Left ventricle myocardium superior (tissue), 1 donor: ENCODE measurements at regions not wholly inside any gene's neighbourhood (a gene's known extent, or its start where the extent isn't known, plus 50 kb on each side); places are given as distances from the start of the nearest gene placed in this dataset.

Experiments used
- ATAC-seq: fragments of 200-7000 bp; cut with Tn5 transposase; one replicate; pipeline ENCODE4 v1.9.1; 2020; ENCODE audit warnings: mild to moderate bottlenecking, moderate library complexity
- DNase-seq: peaks from one replicate; pipeline ENCODE4 v3.0.0-alpha.2; 2020
- intact Hi-C: fragments of 100-400 bp; cut with micrococcal nuclease; formaldehyde crosslinking; loops from one replicate; pipeline ENCODE4 v1.11.0; 2022
- donor health status: DM: no; HTN: yes; CAD: no; lungs with severe emphysema.

DNA sequence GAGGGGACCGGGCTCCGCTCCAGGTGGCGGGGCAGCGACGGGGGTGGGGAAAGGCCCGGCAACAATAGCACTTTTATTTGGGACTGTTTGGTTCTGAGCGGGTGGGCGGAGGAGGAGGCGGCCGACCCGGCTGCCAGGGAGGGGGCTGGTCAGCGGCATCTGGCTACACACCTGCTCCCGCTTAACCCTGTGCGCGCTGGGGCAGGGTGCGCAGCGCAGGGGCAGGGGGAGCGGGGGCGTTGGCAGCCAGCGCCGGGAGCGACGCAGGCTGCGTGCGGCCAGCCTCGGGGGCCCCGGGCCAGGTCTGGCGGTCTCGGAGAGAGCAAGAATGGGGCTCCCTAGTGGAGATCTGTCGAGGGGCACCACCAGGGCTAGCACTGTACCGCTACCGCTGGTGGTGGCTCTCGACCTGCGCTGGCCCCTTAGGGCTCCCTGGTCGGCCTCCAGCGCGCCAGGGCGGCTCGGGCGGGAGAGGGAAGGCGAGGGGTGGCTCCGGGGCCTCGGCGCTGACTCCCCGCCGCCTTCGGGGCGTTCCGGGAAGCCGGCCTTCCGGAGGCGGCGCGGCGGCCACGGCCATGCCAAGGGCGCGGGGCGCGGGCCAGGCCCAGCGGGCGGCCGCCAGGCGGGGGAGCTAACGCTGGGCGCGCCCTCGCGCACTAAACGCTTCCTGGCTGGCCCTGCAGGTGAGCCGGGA, 92.4 kb downstream of the NCR2 start:
- DNase-seq: peak; percentile 76
- intact Hi-C loops: no loop called here
- peak; percentile 87 for ATAC-seq

DNA sequence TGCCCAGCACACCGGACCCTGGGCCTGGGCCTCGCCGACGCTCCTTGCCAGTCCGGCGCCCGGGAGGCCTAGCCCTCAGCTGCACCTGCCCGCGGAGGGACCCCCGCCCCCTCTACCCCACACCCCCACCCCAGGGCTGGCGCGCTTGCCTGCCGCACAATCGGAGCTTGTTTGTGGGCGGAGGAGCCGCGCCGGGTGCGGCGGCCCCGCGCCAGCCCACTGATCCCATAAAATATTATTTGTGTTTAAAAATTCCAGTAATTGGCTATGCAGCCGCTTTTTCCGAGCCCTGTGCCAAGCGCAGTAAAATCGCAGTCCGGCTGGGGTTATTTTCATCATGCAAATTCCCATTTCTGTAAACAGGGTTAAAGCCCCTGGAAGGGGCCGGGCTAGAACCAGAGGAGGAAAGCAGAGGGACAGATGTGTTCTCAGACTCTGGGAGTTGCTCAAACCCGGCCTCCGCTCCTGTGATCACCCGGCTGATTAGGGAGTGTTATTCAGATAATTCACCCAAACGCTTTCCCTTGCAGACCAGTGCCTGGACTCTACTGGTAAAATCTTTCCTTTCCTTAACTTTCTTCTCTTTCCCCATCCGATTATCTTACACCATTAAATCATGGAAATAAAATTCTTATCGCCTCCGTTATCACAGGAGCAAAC, 93.1 kb downstream of the NCR2 start:
- ATAC-seq: peak; percentile 6
- no peak for DNase-seq
- intact Hi-C loops: no loop called here

DNA sequence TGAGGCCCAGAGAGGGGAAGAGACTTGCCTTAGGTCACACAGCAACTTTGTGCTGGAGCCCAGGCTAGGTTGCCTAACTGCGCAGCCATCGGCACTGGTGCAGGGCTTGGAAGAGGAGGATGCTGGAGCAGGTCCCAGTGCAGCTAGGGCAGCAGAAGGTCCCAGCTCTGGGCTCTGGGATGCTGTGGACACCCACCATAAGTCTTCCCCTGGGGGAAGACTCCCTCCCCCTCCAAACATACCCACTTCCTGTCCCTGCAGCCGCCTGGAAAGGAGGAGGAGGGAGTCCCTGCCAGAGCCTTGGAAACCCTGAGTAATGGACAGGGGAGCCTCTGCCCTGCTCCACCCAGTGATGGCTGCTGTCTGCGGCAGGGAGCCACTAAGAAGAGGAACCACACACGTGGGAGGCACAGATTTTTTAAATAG, 93.6 kb downstream of the NCR2 start:
- peak; percentile 49 for DNase-seq
- peak; percentile 56 for ATAC-seq
- intact Hi-C loops: no loop called here

DNA sequence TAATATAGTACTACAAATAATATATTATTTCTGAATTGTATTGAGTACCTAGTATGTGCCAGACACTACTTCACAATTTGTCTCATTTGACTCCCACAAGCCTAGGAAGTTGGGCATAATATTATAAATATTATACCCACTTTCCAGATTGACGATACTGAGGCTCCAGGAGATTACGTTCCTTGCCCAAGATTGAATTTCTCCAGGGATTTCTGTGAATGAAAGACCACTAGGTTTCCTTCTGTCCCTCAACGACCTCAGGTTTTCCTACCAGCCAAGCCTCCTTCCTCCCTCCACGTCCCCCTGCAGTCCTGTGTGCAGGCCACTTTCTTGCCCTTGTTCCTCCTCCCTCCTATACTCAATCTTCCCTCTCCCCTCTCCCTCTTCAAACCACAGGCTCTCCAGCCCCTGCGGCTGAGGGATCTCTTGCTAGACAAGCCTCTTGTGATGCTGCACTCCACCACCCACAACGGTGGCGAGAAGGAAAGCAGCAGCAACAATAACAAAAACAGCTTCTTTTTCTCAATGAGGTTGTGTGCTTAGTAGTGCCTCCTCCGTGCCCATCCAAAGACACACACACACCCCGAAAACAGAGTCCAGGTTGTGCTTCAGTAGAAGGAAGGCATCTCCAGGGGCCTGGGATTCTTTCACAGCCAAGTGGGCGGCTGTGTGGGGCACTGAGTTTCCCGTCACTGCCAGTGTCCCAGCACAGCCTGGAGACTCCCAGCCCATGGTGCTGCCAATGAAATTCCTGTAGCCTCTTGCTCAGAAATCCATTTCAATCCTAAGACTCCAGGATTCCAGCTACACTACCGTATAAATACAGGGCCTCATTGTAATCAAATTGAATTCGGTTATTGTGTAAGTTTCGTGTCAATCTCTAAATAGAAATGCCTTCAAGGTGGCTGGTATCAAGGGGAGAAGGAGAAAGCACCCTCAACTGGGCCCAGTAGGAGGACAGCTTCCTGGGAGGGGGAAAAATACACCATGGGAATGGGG, 94.4 kb downstream of the NCR2 start:
- intact Hi-C loops: no loop called here
- DNase-seq (no peak), ATAC-seq (no peak)

GRCh38 chr6:41430875-41431274, 95.5 kb downstream of the NCR2 start:
- ATAC-seq (no peak), DNase-seq (no peak)
- intact Hi-C loops: no loop called here

GRCh38 chr6:41432280-41432679, 96.9 kb downstream of the NCR2 start:
- no peak for DNase-seq
- no peak for ATAC-seq
- intact Hi-C loops: no loop called here

DNA sequence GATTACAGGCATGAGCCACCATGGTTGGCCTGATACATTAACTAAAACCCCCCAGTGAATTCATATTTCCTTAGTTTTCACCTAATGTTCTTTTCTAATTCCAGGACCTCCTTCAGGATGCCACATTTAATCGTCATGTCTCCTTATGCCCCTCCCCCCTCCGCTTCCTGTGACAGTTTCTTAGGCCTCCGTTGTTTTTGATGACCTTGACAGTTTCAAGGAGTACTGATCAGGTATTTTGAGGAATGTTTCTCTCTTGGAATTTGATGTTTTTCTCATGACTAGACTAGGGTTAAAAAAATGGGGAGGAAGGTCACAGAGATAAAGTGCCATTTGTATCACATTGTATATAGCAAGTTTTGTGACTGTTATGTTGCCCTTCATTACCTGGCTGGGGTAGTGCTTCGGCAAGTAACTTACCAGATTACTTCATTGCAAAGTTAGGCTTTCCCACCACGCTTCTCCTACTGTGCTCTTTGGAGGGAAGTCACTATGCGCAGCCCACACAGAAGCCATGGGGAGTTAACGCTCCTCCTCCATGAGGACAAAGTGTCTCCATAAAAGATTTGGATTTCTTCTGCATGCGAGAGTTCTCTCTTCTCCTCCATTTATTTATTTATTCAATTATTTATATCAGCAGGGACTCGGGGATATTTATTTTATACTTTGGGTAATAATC, 99.5 kb downstream of the NCR2 start:
- intact Hi-C loops: no loop called here
- DNase-seq: no peak
- no peak for ATAC-seq

DNA sequence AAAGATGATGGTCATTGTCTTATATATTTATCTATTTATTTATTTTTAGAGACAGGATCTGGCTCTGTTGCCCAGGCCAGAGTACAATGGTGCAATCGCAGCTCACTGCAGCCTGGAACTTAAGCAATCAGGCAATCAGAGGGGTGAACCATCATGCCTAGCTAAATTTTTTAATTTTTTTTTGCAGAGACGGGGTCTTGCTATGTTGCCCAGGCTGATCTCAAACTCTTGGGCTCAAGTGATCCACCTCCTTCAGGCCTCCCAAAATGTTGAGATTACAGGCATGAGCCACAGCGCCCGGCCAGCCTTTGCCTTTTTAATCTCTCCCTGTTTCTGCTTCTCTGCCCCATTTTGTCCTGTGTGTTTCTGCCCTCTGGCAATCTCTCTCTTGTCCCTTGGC, 102.2 kb downstream of the NCR2 start:
- DNase-seq (no peak), ATAC-seq (no peak)
- intact Hi-C loops: no loop called here

DNA sequence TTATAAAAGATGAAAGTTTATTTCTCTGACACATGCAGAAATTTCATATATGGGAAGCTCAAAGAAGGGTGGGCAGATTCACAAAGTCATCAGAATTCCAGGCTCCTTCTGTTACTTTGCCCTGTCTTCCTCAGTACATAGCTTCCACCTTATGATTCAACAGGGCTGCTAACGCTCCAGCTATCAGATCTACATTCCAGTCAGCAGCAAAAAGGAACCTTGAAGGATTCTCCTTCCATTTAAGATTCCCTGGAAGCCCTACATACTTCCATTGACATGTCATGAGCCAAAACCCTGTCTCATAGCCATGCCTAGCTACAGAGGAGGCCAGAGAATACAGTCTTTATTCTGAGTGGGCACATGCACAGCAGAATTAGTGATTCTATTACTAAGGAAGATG, 103.3 kb downstream of the NCR2 start:
- intact Hi-C loops: no loop called here
- DNase-seq (no peak), ATAC-seq (no peak)

- DNase-seq (no peak), ATAC-seq (no peak)
- intact Hi-C loops: no loop called here
Observed at GRCh38 chr6:41439524-41440418, 104.4 kb downstream of the NCR2 start.

DNA sequence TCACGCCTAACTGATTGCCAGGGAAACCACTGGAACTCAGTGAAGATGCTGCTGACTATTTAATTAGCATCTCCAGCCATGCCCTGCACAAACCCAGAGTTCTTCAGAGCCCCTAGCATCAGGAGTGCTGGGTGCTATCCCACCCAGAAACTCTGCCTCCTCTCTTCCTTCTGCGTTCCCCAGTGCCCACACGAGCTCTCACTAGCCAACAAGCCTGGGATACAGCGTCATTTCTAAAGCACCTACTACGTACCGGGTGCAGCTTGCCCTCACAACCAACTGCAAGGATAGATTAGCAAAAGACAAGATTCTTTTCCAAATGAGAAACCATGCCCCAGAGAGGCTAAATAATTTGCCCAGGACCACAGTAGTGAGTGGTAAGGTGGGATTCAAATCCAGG, 105.2 kb upstream of the FOXP4 start:
- DNase-seq (no peak), ATAC-seq (no peak)
- intact Hi-C loops: no loop called here

DNA sequence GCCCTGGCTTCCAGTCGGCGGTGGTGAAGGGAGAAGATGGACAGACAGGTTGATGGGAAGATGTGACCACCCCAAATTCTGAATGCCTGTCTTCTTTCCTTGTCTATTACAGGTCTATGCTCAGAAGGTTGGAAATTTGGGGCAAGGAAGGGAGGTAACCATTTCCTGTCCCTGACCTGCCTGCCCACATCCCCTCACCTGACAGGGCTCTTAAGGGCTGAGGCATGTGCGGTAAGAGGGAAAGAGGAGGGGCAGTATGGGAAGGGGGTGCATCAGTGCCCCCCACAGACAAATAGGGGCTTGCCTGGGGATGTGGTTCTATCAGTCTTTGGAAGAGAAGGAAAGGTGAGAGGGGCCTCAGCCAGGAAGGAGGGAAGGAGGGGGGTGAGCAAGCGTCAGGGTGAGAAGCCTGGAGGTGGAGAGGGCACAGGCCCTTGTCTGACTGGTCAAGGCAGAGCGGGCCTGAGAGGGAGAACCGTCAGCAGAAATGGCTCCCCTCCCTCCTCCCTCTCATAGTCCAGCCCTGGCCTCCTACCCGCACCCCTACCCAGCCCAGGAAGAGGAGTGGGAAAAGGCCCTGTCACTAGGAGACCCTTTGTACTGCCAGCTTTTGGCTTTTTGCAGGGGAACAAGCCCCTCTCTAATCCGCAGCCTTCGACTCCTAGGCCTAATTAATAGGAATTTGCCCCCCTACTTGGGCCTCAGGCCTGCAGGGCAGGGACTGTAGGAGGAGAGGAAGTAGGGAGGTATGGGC, 104.4 kb upstream of the FOXP4 start:
- ATAC-seq: no peak
- intact Hi-C loops: no loop called here
- DNase-seq: no peak

DNA sequence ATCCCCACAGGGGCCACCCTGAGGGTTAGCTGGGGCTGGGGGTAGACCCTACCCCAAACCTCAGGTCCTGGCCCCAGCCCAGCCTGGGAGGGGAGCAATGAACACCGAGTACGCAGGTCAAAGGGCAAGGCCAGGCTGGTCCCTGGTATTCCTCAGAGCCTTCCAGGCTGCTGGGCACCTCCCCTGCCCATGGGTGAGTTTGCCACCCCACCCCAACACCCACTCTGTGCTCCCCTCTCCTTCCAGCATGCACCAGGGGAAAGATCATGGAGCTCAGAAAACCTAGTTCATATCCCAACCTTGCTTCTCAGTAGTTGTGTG, 103.9 kb upstream of the FOXP4 start:
- DNase-seq (no peak), ATAC-seq (no peak)
- intact Hi-C loops: no loop called here

GRCh38 chr6:41442800-41443501, 103.2 kb upstream of the FOXP4 start:
- ATAC-seq: peak; percentile 79
- intact Hi-C loops: no loop called here
- peak; percentile 67 for DNase-seq

DNA sequence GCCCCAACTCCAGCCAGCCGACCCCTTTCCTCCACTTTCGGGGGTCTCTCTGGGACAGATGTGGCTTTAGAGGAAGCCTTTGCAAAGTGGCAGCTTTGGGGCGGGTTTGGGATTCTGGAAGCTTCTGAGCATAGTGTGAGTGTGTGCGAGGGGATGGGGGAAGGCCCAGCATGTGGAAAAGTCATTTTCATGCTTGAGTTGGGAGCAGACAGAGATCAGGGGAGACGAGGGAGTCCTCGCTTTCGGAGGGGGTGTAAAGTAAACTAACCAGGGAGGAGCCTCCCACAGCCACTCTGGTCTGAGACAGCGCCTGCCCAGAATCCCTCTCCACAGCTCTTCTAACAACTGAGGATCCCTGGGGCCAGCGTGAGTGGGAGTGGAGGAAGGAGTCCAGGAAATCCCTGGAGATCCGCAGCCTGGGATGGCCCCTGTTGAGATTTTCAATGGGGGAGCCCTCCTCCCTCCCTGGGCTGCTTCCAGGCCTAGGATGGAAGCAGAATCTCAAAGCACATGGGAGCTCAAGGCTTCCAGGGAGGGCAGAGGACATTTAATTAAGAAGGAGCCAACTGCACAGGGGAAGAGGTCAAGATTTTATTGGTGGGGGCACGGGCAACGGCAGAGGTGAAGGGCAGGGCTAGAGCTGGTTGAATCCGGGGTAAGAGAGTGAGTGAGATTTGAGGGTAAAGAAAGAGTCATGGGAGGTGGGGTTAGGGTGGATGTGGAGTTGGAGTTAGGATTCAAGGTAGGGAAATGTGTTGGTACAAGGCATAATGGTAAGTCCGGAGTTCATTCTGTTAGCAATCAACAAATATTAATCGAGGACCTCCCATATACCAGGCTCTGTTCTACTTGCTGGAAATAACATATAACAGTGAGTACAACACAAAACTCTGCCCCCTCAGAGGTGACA, 102.3 kb upstream of the FOXP4 start:
- peak; percentile 82 for ATAC-seq
- DNase-seq: peak; percentile 61
- intact Hi-C loops: no loop called here

DNA sequence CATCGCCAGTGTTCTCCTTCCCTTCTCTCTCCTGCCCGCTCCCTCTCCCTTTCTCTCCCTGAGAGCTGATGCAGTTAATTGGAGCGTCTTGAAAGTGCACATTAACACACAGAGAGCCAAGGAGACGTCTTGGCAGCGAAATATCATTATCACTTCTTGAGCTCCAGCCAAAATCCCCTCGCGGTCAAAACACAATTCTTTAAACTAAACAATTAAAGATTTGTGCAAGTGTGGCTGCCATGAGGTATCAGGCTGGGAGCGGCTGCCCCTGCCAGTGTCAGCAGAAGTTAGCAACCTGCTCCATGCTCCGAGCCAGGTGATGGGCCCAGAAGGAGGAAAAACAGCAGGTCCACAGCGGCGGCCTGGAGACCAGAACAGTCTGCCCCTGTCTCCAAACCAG, 100.9 kb upstream of the FOXP4 start:
- no peak for DNase-seq
- ATAC-seq: no peak
- intact Hi-C loops: no loop called here
